ENCODE measurements at regions not wholly inside any gene's neighbourhood (a gene's known extent, or its start where the extent isn't known, plus 50 kb on each side); places are given as distances from the start of the nearest gene placed in this dataset.

DNA sequence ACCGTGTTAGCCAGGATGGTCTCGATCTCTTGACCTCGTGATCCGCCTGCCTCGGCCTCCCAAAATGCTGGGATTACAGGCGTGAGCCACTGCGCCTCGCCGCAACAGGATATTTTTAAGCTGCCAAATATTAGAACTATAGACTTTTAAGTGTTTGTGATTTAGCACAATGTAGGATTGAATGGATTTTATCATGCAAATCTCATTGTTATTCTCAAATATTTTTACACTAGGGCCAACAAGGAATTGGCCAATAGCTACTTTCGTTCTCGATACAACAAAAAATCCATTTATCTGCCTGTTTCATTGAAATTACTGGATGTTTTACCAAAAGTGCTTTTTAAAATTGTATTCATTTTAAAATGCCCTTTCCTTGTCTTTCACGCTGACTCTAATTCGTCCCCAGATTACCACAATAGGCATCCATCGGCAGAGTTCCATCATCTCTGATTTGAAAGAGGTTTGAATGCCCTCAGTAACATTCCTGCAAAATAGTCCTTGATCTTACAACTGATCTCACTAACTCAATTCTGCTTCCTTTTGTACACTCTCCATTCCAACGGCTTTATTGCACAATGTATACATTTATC is 99.6 kb upstream of the ROBO2 start:
- DNase-seq = no peak

DNA sequence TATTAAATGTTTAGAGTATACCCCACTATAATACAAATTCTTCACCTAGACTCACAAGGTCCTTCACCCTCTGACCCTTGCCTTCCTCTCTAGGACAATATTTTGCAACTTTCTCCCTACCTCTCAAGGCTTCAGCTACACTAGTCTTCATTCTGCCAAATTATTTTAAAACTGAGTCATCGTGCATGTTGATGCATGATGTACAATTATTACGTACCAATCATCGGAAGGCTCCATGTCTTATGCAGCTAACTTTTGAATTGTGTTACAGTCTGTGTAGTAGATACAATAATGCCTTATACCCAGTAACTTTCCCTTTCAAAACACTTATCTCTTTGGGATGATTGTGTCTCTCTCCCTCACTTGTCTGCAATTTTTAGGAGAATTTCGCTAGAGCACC is 98.5 kb upstream of the ROBO2 start:
- DNase-seq = no peak

- DNase-seq = no peak
Observed at GRCh38 chr3:76942101-76942500, 97.8 kb upstream of the ROBO2 start.

GRCh38 chr3:76943058-76943457 is 96.8 kb upstream of the ROBO2 start:
- DNase-seq = no peak

DNA sequence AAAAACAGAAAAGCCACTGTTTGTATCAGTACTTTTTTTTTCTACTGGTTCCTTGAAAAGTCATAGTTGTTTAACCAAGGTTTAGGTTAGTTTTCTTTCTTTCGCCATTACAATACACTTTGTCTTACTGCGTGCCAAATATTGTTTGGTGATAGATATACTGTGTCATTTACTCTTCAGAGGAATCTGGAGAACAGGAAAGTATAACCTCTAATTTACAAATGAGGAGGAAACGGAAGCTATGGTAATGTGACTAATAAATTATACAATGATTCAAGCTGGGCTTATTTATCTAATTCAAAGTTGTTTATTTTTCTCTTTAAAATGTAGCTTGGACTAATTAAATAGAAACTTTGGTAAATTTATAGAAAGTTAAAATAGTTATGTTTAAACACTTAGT is 96.2 kb upstream of the ROBO2 start:
- no peak for DNase-seq

DNA sequence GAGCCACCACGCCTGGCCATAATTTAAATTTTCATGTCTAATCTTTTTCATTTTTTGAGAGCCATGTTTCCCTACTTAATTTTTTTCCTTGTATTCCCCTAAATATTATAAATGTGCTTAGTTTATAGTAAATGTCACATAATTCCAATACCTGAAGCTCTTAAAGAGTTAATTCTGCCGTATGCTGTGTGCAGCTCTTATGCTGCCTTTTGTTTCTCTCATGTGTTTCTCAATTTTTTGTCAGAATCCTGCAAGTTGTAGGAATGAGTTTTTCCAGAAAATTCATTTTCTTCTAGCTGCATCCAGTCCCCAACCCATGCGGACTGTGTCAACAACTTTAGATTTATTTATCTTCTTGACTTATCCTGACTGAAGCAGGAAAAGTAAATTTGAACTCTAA is 90.9 kb upstream of the ROBO2 start:
- no peak for DNase-seq

DNA sequence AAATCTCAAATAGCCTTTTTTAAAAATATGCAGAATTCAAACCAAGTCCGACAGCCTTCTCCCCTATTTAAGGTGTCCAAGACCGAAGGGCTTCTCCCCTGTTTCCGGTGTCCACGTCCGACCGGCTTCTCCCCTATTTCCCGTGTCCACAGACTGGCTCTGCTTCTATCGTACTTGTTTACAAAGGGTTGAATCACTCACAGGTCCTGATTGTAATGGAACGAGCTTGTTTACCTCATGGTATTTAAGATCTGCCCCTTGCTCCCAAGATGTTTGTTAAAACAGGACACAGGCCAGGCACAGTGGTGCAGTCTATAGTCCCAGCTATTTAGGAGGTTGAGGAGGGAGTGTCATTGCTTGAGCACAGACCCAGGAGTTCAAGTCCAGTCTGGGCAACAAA is 90.4 kb upstream of the ROBO2 start:
- no peak for DNase-seq

GRCh38 chr3:76950590-76950989 is 89.3 kb upstream of the ROBO2 start:
- DNase-seq = no peak

- no peak for DNase-seq
Observed at GRCh38 chr3:76954412-76954811, 85.5 kb upstream of the ROBO2 start.

- DNase-seq = no peak
Observed at GRCh38 chr3:76958274-76958673, 81.6 kb upstream of the ROBO2 start.

- no peak for DNase-seq
Observed at GRCh38 chr3:76958861-76959260, 81.0 kb upstream of the ROBO2 start.

DNA sequence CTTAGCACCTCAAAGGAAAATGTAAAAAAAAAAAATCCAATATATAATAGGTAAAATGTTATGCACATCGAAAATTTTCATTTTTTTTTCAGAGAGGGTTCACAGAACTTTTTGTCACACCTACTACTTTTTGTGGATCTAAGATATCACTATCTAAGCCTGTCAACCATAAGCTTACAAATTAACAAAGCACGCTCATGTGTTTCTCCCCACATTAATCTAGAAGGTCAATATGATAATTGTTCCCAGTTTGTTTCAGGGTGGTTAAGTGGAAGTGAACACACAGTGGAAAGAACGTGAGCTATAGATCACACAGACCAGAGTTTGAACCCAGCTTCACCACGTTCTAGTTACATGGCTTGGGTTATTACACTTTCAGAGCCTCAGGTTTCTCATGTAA is 78.6 kb upstream of the ROBO2 start:
- DNase-seq = no peak

- no peak for DNase-seq
Observed at GRCh38 chr3:76965122-76965725, 74.7 kb upstream of the ROBO2 start.

DNA sequence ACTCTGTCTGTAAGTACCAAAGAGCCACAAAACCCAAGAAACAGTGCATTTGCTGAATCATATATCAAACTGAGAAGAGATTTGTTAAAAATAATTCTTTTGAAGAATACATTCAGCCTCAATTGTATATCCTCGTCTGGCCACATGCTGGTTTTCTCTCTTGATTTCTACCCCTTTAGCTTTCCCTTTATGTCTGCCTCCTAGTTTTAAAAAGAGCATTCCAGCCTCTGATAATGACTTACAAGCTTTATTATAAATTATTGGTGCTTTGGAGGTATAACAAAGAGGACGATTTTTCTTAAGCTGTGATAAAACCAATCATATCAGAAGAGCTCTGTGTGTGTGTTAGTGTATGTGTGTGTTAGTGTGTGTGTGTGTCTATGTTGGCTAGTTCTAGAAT is 70.4 kb upstream of the ROBO2 start:
- DNase-seq = no peak

DNA sequence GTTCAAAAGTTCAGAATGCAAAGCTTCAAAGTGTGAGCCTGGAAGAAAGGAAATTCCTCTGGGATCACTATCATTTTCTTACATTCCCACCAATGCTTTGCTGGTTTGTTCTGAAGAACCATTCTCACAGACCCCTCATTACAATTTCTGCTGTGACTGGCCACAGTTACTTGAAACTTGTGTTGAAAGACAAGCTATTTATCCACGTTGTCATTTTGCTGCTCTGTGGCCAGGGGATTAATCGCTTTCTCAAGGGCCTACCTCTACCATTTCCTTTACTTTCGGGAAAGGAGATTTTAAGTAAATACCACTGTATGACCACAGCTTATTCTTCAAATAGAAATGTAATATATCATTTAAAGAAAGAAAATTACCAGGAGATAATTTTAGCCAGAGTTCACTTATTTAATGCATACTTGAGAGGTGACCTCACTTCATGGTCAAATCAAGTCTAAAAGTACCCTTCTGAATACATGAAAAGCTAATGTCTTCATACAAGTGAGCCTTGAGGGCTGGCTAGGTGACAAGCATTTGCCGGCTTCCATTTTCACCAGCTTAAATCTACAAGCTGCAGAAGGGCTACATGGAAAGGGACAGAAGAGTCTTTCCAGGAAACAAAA is 69.8 kb upstream of the ROBO2 start:
- DNase-seq = no peak

DNA sequence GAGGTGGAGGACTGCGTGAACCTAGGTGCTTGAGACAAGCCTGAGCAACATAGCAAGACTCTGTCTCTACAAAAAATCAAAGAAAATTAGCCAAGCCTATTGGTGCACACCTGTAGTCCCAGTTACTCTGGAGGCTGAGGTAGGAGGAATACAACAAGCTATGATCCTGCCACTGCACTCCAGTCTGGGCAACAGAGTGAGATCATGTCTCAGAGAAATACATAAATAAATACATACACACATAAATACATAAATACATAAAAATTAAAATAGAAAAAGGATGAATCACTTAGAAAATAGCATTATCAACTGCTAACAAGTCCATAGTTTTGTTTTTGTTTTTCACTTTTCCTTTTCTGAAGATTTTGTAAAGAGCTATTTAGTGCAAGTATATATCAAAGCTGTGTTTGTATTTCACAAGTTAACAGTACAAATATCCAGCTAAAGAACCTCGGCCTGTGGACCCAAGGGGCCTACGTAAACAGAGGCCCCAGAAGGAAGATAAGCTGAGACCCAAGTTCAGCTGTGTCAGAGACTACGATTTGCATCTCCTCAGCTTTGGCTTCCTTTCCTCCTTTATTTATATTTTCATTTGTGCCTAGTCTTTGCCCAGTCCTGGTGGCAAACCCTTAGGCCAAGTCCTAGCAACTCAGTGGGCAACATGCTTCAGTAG is 67.1 kb upstream of the ROBO2 start:
- no peak for DNase-seq

- no peak for DNase-seq
Observed at GRCh38 chr3:76976996-76977395, 62.9 kb upstream of the ROBO2 start.

GRCh38 chr3:76985645-76986044 is 54.3 kb upstream of the ROBO2 start:
- no peak for DNase-seq

GRCh38 chr3:76986876-76987474 is 52.9 kb upstream of the ROBO2 start:
- no peak for DNase-seq

Data from DMS153 (cell line).